HPDE6-E6E7 (cell line): ENCODE measurements at regions not wholly inside any gene's neighbourhood (a gene's known extent, or its start where the extent isn't known, plus 50 kb on each side); places are given as distances from the start of the nearest gene placed in this dataset.

ENCODE experiments used
- DNase-seq: peaks from one replicate; pipeline ENCODE4 v3.0.0; 2011; ENCODE audit warnings: missing footprints; ENCODE audit errors: extremely low spot score

DNA sequence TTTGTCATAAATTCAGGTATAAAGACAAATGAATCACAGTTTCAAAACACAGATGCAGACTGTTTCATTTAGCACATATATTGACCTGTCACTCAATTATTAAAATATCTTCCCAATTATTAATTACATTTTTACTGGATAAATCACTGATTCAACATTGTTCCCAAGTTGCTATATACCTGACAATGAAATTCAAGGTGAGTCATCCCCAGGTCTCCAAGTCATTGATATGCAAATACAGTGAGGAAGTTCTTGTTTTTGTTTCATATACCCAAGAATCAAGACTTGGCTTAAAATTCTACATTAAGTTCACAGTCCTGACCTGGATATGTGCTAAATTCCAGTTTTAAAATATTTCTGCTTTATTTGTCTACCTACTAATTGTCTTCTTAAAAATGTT, 599.3 kb upstream of the PSMD7 start:
- peak; percentile 27 for DNase-seq

- DNase-seq: no peak
Observed at GRCh38 chr16:73692861-73693260, 603.8 kb upstream of the PSMD7 start.

DNA sequence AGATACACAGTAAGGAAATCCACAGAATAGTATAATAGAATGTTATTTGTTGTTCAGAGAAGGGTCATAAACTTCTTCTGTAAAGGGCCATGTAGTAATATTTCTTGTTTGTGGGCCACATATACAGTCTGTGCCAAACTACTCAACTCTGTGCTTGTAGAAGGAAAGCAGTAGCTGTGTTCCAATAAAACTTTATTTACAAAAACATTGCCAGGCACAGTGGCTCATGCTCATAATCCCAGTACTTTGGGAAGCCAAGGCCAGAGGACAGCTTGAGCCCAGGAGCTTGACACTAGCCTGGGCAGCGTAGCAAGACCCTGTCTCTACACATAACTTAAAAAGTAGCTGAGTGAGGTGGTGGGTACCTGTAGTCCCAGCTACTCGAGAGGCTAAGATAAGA, 612.8 kb upstream of the PSMD7 start:
- DNase-seq: no peak

DNA sequence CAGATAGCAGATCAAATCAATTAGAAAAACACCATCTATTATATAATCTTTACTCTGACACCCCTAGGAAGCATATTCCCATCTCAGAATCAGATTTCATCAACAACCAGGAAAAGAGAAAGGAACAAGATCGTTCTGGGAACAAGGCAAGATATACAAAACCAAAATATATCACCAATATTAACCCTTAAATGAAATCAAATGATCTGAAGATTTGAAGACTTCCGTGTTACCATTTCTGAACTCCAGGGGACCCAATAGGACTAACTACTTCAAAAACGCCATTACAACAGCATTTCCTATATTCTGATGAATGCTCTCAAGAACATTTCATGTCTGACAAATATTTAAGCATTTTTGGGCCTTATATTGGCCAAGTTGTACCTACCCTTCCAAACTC, 624.2 kb upstream of the ZFHX3 start:
- no peak for DNase-seq

GRCh38 chr16:73670836-73671820, 623.2 kb upstream of the ZFHX3 start:
- no peak for DNase-seq

DNA sequence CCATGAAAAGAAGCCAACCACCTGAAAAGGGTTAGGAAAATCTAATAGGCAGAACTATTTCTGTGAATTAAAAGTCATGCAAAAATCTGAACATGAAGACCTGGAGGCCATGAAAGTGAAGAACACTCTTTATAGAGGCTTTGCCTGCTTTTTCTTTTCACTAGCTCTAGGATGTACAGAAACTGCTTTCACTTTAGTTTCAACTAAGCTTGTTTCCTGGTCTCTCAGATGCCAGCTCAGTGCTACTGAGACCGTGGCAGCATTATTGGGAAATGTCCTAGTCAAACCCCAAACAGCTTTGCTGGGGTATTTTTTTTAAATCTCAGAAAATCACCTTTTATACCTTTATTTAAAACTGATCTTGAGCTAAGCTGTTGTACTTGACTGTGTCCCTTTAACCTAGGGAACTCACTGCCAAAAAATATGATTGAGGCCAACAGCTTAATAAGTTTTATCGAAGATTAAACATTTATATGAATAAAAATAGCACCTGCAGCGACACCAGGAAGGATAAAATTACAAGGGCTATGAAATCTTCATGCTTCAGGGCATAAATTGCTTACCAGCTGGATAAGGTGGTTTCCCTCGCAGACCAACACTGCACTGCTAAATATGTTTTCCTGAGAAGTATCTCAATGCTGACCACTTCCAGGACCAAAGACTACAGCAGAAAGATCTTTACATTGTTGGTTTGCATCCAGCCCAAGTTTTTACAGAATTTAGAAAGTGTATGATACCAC, 621.8 kb upstream of the ZFHX3 start:
- DNase-seq: no peak

DNA sequence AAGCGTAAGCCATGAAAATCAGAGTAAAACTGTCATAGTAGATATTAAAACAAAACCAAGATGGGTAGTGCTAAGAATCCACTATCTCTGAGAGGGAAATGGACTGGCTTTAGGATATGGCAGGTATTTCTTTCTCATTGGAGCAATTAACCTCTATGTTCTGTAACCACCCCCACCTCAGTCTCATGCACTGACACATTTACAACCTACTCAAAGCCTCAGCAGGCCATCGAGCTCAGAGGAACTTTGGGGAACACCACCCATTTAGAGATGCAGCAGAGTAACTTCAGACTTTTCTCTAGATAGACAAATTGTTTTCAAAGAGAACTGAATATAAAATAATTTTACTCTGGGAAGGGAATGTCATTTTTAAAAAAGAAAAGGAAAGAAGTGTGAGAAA, 615.8 kb upstream of the ZFHX3 start:
- no peak for DNase-seq

DNA sequence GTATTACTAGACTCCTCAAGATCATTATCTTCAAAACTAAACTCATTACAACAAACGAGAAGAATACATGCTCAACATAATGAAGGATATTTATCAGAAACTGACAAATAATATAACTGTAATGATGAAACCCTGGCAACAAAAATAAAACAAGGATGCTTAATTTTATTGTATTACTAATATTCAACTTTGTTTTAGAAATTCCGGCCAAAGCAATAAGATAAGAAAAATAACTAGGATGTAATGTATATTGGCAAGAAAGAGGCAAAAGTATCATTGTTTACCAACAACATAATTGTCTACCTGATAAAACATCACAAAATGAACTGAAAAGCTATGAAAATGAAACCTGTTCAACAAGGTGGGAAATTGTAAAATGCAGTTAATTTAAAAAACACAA, 588.3 kb upstream of the ZFHX3 start:
- no peak for DNase-seq

DNA sequence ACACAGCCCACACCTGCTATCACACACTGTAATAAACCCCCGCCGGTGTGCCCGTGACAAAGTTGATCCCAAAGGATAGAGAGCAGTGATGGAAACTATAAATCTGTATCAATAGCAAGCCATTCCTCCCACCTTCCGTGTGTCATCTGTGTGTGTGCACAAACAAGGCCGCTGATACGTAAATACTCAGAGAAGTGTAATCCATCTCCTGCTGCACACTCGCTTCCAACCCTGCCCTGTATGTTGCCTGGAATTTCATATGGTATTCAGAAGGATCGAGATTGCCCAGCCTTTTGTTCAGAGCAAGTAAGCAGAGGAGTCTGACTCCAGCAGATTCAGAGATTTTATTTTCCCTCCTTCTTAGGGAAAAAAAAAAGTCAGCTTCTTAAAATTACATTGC, 581.1 kb upstream of the ZFHX3 start:
- DNase-seq: no peak

GRCh38 chr16:73617738-73618137, 569.8 kb upstream of the ZFHX3 start:
- no peak for DNase-seq

- no peak for DNase-seq
Observed at GRCh38 chr16:73616770-73617169, 568.8 kb upstream of the ZFHX3 start.

DNA sequence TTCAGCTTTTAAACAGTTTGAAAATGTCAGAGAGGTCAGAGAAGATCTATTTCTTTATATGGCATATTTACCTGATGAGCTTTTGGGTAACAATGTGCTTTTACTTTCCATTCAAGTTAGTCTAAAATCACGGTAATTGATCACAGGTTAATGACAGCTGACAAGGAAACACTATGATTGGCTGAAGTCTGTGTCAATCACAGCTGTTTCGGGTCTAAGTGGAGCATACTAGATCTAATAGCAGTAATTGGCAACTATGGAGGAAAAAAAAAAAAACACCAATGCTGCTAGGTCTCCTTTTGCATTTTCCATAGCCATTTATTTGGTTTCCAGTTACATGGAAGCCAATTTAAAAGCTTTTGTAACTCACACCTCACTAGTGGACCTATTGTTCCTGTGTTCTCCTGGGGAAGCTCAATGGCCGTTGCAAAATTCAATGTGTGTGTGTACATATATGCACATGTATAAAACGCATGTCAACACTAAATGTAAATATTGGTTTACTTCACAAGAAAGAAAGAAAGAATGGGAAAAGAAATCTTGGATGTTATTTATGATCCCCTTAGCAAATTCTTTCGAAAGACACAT, 568.3 kb upstream of the ZFHX3 start:
- DNase-seq: no peak

DNA sequence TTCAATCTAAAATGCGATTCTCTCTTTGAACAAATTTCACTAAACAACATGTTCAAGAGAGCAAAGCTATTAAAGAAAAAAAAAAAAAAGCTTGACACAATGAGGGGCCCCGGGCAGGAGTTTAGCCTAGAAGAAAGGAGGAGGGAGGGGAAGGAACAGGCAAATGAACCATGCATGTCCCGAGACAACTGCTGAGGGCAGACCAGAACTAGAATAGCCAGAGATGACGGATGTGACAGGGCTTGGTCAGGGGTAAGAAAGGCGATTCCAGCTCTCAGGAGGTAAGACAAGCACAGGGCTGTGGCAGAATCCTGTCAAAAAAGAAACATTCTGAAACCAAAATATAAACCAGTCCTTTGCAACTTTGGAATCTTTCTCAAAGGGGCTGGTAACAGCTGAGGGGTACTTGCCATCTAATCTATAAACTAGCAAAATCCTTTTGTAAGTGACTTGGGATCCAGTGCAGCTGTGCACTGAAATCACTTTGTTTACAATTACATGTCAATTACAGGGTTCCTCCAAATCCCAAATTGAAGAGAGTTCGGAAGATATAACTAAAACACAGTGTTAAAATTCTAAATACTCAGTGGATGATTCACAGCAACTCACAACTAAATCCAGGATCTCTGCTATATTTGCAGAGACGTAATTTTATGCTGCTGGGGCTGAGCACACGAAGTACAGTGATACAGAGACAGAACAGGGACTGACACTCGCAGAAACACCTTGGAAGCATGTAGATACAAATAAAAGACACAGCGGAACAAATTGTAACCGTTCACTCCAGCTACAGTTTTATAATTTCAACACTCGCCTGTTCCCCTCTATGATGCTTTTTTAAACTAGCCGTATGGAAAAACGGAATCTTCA, 567.4 kb upstream of the ZFHX3 start:
- DNase-seq: no peak

DNA sequence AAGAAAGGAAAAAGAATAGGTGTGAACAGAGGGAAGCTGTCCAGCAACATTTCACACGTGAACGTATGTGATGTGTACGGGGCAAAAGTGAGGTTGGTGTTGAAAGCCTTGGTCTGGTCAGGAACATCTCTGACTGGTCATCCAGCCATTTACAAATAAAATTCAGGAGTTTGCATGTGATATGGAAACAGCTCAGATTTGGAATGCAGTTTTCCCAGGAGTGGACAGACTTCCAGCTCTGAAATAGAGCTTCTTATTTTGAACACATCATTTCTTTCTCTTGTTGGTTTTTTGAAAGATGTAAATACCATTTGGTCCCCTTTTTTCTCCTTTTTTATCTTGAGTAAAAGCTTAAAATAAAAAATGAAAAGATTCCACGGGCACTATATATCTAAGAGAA, 566.2 kb upstream of the ZFHX3 start:
- DNase-seq: no peak

DNA sequence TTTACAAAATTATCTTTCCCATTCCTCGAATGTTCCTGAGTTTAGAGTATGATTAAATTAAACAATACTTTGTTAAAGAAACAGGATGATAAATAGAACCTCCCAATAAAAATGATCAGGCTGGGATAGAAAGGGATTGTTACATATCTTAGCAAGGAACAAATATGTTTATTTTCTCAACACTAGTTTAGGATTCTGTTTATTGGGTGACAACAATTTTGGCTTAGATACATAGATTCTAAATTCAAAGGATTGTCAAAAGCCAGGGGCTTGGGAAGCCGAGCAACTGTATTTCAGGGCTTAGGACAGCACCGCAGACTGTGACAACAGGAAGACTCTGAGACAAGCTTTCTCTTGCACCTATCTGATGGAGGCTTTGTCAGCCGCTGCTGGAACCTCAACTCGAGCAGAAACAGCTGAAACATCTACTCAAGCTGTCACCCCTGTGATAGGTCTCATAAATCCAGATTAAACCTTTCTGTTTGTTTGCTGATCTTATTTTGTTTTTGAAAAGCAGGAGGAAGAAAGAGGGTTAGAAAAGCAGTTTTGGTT, 562.8 kb upstream of the ZFHX3 start:
- no peak for DNase-seq

- DNase-seq: no peak
Observed at GRCh38 chr16:73610160-73610559, 562.2 kb upstream of the ZFHX3 start.

- no peak for DNase-seq
Observed at GRCh38 chr16:73608911-73609310, 561.0 kb upstream of the ZFHX3 start.

GRCh38 chr16:73605309-73605708, 557.4 kb upstream of the ZFHX3 start:
- DNase-seq: no peak

- DNase-seq: no peak
Observed at GRCh38 chr16:73601911-73602310, 554.0 kb upstream of the ZFHX3 start.

DNA sequence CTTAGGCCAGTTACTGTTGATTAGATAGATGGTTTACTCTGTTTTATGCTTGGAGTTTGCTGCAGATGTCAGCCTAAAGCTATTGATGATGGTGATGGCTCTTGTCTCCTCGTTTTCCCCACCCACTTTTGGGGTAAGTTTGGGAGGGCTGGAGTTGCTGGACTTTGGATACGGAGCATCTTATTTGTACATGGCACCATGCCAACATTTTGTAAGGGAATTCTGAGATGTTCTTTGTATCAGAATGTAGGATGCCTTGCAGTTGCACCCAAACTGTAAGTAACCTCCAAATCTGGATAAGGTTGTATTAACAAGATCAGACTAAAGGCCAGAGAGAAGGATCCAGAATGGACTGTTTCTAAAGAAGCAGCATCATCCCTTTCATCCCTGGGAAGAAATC, 551.9 kb upstream of the ZFHX3 start:
- no peak for DNase-seq

- no peak for DNase-seq
Observed at GRCh38 chr16:73599351-73599750, 551.4 kb upstream of the ZFHX3 start.
